ENCODE measurements at regions not wholly inside any gene's neighbourhood (a gene's known extent, or its start where the extent isn't known, plus 50 kb on each side); places are given as distances from the start of the nearest gene placed in this dataset.
A peak's percentile ranks its signal among the peaks of the same experiment; 100 is the strongest.

- no peak for DNase-seq
Measured at GRCh38 chr10:78187371-78187770, 153.7 kb downstream of the RPS24 start.

DNA sequence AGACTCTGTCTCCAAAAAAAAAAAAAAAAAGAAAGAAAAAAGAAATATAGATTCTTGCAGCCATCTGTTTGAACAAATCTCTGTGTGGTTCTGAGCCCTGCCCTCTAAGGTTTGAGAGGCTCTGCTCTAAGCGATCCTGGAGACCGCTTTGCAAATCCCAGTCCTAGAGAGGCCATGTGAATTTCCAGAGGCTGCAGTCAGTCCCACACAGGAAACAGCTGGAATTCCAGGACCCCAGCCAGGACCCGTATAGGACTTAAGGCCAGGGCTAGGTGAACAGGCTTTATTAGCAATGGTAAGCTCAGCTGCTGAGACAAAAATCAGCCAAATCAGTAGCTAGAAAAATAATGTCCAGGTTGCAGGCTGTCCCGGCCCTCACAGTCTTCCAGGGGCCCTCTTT, 154.8 kb downstream of the RPS24 start:
- no peak for DNase-seq

GRCh38 chr10:78190051-78190825, 156.6 kb downstream of the RPS24 start:
- no peak for DNase-seq

- DNase-seq: no peak
Measured at GRCh38 chr10:78191301-78191700, 157.6 kb downstream of the RPS24 start.

- DNase-seq: no peak
Measured at GRCh38 chr10:78193189-78193588, 159.5 kb downstream of the RPS24 start.

GRCh38 chr10:78194050-78194449, 160.4 kb downstream of the RPS24 start:
- DNase-seq: no peak

- DNase-seq: no peak
Measured at GRCh38 chr10:78194539-78195402, 161.1 kb downstream of the RPS24 start.

- no peak for DNase-seq
Measured at GRCh38 chr10:78196396-78196795, 162.7 kb downstream of the RPS24 start.

DNA sequence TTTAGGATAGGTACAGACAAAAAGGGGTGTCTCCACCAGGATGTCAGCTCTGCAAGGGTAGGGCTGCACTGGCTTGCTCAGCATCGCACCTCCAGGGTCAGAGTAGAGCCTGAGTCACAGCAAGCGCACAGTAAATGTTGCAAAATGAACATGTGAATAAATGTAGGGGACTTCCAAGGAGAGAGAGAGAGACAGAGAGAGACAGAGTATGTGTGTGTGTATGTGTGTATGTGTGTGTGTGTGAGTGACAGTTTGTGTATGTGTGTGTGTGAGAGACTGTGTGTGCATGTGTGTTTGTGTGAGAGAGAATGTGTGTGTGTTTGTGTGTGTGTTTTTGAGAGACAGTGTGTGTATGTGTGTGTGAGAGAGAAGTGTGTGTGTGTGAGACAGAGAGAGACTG, 163.3 kb downstream of the RPS24 start:
- no peak for DNase-seq

DNA sequence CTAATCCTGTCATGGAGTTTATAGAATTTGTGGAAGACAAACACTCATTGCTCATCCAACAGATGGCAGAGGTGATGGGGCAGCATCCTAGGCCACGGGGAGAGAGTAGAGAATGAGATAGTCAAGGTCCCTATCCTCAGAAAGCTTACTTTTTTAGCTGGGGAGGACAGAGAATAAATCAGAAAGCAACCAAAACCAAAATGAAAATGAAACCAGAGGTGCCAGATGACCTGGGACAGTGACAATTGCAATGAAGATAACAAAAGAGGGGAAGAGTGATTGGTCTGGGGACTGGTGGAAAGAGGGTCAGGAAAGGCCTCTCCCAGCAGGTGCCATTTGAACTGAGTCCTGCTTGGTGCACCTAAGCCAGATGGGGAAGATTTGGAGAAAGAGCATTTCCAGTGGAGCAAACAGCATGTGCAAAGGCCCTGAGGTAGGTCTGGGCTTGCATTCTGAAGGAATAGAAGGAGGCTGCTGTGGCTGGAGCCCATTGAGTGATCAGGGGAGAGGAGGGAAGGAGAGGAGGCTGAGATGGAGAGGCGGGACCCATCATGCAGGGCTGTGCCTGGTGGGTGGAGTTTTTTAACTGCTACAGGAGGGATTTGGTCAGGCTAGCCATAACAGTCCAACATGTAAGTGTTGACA, 164.1 kb downstream of the RPS24 start:
- no peak for DNase-seq

- no peak for DNase-seq
Measured at GRCh38 chr10:78199005-78199725, 165.5 kb downstream of the RPS24 start.

- DNase-seq: no peak
Measured at GRCh38 chr10:78199759-78200158, 166.1 kb downstream of the RPS24 start.

DNA sequence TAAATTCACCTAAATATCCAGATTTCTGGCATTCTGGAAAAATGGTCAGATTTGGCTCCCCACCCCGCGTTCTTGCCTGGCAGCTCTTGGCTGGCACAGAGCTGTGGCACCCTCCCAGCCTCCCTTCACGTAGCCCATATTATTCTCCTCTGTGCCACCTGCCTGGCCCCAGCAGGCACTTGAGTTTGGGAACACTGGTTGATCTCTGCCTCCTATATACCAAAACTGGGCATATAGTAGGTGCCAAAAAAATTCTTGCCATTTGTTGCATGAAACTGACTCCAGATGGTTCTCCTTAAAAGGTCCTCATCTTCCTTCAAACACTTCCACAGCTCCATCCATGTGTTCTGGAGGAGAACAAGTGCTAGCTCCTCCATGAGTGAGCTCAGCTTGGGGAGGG, 167.0 kb downstream of the RPS24 start:
- DNase-seq: no peak

GRCh38 chr10:78202386-78202785, 168.7 kb downstream of the RPS24 start:
- DNase-seq: no peak

DNA sequence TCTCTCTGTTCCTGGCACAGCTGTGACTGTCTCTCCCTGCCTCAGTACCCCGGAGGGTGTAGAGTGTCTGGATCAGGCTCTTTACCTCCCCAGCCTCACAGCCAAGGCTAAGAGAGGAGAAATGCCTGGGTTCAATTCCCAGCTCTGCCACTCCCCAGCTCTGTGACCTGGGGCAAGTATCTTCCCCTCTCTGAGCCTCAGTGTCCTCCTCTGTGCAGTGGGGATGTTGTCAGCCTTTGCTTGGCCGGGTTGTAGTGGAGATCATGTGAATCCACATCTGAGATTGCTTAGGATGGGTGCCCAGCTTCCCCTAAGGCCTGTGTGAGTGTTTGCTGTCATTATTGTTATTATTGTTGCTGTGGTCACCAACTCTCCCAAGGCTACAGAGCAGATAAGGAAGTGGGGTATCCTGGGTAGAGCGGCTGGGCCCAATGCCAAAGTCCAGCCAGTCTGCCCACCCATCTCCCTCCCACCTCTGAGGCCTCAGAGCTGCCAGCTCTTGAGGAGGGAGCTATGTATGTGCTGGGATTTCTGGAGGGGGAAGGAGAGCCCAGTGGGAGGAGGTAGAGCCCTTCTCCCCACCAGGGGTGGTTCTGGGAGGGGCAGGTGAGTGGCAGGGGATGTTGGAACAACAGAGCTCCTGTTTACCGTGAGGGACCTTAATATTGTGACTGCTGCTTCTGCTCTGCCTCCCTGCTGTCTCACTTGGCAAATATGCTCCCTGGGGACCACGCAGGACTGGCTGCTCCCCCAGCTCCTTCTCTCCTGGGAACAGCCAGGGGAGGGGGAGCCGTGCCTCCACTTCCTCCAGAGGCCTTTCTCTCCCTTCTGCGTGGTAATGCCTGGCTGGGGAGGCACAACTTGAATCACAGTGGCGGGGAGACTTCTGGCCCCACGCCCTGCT, 170.5 kb downstream of the RPS24 start:
- DNase-seq: peak; percentile 80 to 88

- no peak for DNase-seq
Measured at GRCh38 chr10:78205457-78206016, 171.9 kb downstream of the RPS24 start.

- no peak for DNase-seq
Measured at GRCh38 chr10:78207216-78207615, 173.6 kb downstream of the RPS24 start.

DNA sequence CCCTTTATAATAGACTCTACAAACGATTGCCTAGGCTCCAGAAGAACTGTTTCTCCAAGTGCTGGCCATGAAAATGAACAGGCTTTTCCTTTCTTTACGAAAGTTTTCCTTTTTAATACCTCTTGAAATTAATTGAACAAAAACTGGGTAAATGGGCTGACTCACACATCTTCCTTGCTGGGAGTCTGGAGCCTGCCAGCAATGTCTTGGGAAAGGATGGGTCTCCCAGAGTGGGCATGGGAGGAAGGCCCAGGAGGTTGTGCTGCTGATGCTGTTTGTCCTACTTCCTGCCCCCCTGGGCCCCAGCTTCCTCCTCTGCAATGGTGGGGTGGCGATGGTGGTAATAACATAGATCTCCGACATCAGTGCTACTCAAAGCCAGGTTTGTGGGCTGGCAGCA, 174.1 kb downstream of the RPS24 start:
- no peak for DNase-seq

GRCh38 chr10:78209970-78210369, 176.3 kb downstream of the RPS24 start:
- no peak for DNase-seq

- DNase-seq: no peak
Measured at GRCh38 chr10:78210548-78210947, 176.9 kb downstream of the RPS24 start.

DNA sequence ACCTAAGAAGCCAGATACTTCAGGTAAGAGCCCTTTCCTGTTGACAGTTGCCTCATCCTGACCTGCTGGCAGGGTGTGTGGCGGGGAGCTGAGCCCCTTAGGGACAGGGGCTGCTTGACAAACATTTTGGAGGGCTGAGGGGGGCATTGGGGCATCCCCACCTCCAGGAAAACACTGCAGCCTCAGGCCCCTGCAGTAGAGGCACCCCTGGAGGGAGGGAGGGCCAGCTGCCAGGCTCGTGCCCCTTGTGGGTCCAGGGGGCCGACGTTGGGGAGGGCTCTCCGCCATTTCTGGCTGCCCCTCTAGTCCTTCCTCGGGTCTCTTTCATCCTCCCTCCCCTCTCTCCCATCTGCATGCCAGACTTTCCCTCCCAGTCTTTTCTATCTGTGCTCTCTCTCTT, 177.3 kb downstream of the RPS24 start:
- DNase-seq: no peak

Measured in inflammatory macrophage (primary cell).